Neural crest cell (in vitro differentiated cells): ENCODE measurements at regions not wholly inside any gene's neighbourhood (a gene's known extent, or its start where the extent isn't known, plus 50 kb on each side); places are given as distances from the start of the nearest gene placed in this dataset.
"Not testable (repeated sequence)": the region's sequence is repeated elsewhere in the genome, so short reads cannot be mapped to it uniquely, and the experiment has no call there.

Source experiments
- DNase-seq: peaks from one replicate; pipeline ENCODE4 v3.0.0; 2021; ENCODE audit warnings: low read depth, mixed read lengths, low spot score
- H3K27ac Mint-ChIP-seq: one replicate; pipeline ENCODE4 v1.8.0; 2021; ENCODE audit warnings: mild to moderate bottlenecking, mixed read lengths; ENCODE audit not compliant: unreplicated experiment
- H3K27me3 Mint-ChIP-seq: 2 replicates; pipeline ENCODE4 v1.8.0; 2021; ENCODE audit warnings: low read depth, mild to moderate bottlenecking, mixed read lengths
- H3K36me3 Mint-ChIP-seq: 2 replicates; pipeline ENCODE4 v1.8.0; 2021; ENCODE audit warnings: low read depth, mild to moderate bottlenecking, mixed read lengths
- H3K4me1 Mint-ChIP-seq: 2 replicates; pipeline ENCODE4 v1.8.0; 2021; ENCODE audit warnings: mixed read lengths
- H3K4me3 Mint-ChIP-seq: one replicate; pipeline ENCODE4 v1.8.0; 2021; ENCODE audit warnings: mild to moderate bottlenecking, mixed read lengths
- H3K9me3 Mint-ChIP-seq: 2 replicates; pipeline ENCODE4 v1.8.0; 2021; ENCODE audit warnings: mixed read lengths
- TF ChIP-seq, protein P1 (sequence below): fragments of 200-600 bp; sonication (generic); conservative IDR thresholded peaks from 2 replicates; pipeline ENCODE4 v1.5.0; 2021; ENCODE audit warnings: antibody characterized with exemption, mild to moderate bottlenecking

DNA sequence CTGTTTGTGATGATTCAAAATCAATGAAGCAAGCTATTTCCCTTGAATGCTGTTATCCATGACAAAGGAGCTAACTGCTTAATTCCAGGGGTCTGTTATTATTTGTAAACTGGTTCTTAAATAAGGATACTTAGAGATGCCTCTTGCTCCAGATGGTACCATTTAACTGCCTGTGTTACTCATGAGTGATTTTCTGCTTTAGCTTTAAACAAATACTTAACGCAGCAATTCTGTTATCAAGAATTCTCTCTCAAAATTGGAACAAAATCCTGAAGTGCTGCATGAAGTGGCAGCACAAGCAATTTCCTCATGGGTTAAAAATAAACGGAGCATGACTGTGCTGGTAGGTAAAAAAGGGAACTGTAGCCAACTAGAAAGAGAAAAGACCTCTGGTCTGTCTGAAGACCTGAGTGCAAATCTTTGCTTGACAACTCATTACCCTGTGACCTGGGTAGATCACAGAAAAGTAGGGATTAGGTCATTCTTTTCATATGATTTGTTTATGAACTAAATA is 62.5 kb upstream of the GBE1 start:
- Mint-ChIP-seq H3K4me1 (peaks cover 26% of the 10 kb centered on the region), H3K4me3 (no peak overlapping the region), H3K36me3 (peaks cover 4% of the 10 kb centered on the region), H3K27me3 (no peaks in the 10 kb centered on the region), H3K27ac (peak overlapping the region; percentile 89), H3K9me3 (peaks cover 8% of the 10 kb centered on the region)
- TF ChIP-seq, protein P1, sequence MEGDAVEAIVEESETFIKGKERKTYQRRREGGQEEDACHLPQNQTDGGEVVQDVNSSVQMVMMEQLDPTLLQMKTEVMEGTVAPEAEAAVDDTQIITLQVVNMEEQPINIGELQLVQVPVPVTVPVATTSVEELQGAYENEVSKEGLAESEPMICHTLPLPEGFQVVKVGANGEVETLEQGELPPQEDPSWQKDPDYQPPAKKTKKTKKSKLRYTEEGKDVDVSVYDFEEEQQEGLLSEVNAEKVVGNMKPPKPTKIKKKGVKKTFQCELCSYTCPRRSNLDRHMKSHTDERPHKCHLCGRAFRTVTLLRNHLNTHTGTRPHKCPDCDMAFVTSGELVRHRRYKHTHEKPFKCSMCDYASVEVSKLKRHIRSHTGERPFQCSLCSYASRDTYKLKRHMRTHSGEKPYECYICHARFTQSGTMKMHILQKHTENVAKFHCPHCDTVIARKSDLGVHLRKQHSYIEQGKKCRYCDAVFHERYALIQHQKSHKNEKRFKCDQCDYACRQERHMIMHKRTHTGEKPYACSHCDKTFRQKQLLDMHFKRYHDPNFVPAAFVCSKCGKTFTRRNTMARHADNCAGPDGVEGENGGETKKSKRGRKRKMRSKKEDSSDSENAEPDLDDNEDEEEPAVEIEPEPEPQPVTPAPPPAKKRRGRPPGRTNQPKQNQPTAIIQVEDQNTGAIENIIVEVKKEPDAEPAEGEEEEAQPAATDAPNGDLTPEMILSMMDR: no peak
- DNase-seq: no peak

DNA sequence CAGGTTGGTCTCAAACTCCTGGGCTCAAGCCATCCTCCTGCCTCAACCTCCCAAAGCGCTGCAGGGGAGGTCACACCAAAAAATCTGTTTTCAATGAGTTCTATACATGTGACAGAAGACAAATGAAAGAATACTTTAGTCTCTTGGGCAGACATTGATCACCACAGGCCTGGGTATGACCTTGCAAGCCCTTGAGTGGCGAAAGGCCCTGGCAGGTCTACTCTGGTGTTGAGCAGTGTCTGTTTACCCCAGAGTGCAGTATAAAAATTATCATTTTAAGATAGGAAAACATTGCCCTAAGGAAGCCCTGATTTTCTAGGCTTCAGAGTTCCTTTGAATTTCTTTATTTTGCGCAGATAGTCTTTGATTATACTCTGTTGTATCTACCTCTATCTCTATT is 61.6 kb upstream of the GBE1 start:
- DNase-seq: no peak
- Mint-ChIP-seq H3K27ac (no peak overlapping the region), H3K4me3 (no peak overlapping the region), H3K4me1 (peaks cover 26% of the 10 kb centered on the region), H3K36me3 (peaks cover 7% of the 10 kb centered on the region), H3K9me3 (peaks cover 12% of the 10 kb centered on the region), H3K27me3 (no peaks in the 10 kb centered on the region)
- TF ChIP-seq, protein P1: no peak

DNA sequence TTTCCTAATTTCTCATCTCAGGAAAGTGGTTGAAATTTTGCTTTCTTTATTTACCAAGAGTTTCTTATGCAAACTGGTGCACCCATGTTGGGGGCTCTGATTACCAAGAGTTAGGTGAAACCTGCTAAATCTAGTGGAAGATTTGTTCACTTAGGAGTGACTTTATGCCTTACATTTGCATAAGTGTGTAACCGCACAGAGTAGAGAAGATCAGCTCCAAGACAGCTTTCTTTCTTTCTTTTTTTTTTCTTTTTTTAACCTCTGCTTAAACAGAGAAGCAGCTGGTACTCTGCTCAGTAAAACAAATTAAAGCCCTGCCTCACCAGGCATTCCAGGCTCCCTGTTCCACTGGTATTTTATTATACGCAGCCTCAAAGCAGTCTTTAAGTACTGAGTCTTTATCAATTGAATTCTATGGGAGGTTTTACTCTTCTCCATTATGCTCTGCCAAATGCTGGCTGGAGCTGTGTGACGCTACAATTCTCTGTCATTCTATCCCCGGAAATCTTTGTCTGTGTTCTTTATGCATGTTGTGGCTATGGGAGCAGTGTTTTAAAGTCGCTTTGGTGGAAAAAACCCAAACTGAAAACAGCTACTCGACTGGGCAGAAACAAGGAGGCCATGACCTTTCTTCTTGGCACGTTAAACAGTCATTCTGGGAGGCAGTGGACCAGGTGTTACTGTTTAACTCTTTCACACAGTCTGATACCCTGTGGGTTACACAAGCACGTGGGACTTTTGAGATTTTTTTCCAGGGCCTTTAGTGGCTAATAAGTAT is 55.2 kb upstream of the GBE1 start:
- H3K4me3 Mint-ChIP-seq: peak overlapping the region; percentile 9
- TF ChIP-seq, protein P1: no peak
- no peak for DNase-seq
- H3K9me3 Mint-ChIP-seq: peaks cover 16% of the 10 kb centered on the region
- H3K4me1 Mint-ChIP-seq: peaks cover 43% of the 10 kb centered on the region
- H3K27ac Mint-ChIP-seq: peak overlapping the region; percentile 64
- no peaks in the 10 kb centered on the region for H3K27me3 Mint-ChIP-seq
- peaks cover 17% of the 10 kb centered on the region for H3K36me3 Mint-ChIP-seq

DNA sequence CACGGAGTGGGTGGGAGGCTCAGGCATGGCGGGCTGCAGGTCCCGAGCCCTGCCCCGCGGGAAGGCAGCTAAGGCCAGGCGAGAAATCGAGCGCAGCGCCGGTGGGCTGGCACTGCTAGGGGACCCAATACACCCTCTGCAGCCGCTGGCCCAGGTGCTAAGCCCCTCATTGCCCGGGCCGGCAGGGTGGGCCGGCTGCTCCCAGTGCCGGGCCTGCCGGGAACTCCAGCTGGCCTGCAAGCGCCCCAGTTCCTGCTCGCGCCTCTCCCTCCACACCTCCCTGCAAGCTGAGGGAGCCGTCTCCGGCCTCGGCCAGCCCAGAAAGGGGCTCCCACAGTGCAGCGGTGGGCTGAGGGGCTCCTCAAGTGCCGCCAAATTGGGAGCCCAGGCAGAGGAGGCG is 50.7 kb upstream of the GBE1 start:
- H3K9me3 Mint-ChIP-seq, H3K27me3 Mint-ChIP-seq, H3K27ac Mint-ChIP-seq, H3K4me3 Mint-ChIP-seq, DNase-seq: not testable (repeated sequence)
- H3K4me1 Mint-ChIP-seq: peaks cover 51% of the 10 kb centered on the region
- peaks cover 13% of the 10 kb centered on the region for H3K36me3 Mint-ChIP-seq
